Left cardiac atrium (tissue), 4 donors: ENCODE measurements at regions not wholly inside any gene's neighbourhood (a gene's known extent, or its start where the extent isn't known, plus 50 kb on each side); places are given as distances from the start of the nearest gene placed in this dataset.
A peak's percentile ranks its signal among the peaks of the same experiment; 100 is the strongest.

Source experiments
- ATAC-seq, 2 donors: fragments of 200-7000 bp; cut with Tn5 transposase; one replicate each; pipeline ENCODE4 v1.9.1; 2020; ENCODE audit warnings: mild to moderate bottlenecking in 2 of 2, moderate library complexity in 2 of 2
- DNase-seq: peaks from one replicate; pipeline ENCODE4 v3.0.0-alpha.2; 2020
- intact Hi-C, 2 donors: fragments of 100-400 bp; cut with DNase I; formaldehyde crosslinking; loops; one replicate each; pipeline versions ENCODE4 v1.14.1 to v1.15.1; 2022 to 2023
- donor health status: DM: no; HTN: yes; CAD: no.
- donor health status: DM: no; HTN: yes; CAD: no; lungs with severe emphysema.
- donor health status: DM: yes; HTN: yes; CAD: no.
- donor health status: Dilated cardiomyopathy.

DNA sequence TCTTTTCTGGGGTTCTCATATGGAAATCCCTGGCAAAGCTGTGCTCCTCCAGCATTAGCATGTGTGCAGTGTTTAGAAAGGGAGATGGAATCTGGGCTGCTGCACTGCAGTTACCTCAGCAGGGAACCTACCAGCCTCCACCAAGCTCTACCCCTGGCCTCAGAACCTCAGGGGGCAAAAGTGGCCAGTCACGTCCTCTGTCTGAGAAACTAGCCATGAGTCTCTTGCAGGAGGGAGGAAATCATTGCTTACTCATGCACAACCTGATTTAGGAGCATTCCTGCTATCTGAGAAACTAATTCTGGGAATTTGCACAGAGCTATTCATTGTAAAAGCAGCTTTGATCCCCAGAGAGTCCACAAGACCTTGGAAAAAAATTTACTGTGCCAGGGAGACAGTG, 80.6 kb upstream of the IPO9 start:
- DNase-seq (no peak), ATAC-seq (peak in 1 of 2 donors; percentile 36)
- intact Hi-C loops: no loop called here

DNA sequence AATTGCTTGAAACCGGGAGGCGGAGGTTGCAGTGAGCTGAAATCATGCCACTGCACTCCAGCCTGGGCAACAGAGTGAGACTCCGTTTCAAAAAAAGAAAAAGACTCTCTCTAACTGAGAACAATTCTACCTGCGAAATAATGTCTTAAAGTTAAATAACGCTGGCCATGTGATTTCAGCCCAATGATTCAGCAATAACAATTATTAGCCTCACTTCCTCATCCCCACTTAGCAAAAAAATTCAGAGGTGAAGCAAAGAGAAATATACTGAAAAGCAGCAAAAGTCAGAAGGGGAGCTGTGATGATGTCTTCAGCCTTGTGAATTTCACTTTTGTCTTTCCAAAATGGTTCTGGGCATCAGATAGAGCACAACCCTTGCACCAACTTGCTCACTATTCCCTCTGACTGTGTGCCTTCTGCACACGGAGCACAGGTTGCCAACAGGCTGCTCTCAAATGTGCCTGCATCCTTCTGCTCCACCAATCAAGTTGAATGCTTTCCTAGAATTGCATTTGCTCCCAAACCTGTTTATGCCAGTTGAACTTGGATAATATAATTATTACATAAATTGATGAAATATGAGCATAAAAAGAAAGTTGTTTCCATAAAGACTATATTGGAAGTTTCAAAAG, 79.8 kb upstream of the IPO9 start:
- DNase-seq (no peak), ATAC-seq (no peak)

DNA sequence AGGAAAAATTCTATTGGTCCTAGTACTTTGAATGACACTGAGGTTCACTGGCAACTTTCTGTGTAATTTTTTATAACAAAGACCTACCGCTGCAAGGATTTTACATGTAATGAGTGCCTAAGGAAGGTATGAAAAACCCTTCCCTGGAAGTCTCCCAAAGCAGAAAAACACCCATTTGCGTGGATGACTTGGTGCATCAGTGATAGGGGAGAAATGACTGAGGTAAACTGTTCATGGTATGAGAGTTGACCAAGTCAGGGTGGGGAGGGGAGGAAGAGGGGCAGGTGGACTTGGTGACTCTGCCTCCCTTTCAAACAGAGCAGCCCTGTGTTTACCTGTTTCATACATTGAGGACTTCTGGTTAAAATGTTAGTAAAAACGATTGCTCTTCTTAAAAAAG, 78.8 kb upstream of the IPO9 start:
- DNase-seq (no peak), ATAC-seq (no peak)
- intact Hi-C loops: no loop called here

More for the DNA sequence above, 79.8 kb upstream of the IPO9 start:
- intact Hi-C loops: no loop called here

- DNase-seq (no peak), ATAC-seq (peak in 1 of 2 donors; percentile 16)
- intact Hi-C loops: no loop called here
Measured at GRCh38 chr1:201750934-201751333, 78.0 kb upstream of the IPO9 start.

DNA sequence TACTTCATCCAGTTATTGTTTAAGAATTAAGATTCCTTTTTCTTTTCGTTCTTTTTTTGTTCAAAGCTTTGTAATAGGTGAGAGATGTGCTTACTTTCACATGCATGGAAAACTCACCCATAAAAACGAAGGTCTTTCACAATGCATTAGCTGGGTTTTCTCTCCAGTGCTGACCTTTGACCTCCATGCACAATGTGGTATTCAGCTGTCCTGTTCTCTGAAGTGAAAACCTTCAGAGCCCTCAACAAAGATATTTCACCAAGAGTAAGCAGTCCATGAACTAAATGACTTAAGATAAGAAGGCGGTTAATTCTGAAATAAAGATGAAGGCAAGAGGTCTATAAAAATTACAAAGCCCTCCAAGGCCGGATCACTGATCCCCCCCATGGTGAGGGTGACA, 77.1 kb upstream of the IPO9 start:
- DNase-seq (no peak), ATAC-seq (no peak)
- intact Hi-C loops: no loop called here

DNA sequence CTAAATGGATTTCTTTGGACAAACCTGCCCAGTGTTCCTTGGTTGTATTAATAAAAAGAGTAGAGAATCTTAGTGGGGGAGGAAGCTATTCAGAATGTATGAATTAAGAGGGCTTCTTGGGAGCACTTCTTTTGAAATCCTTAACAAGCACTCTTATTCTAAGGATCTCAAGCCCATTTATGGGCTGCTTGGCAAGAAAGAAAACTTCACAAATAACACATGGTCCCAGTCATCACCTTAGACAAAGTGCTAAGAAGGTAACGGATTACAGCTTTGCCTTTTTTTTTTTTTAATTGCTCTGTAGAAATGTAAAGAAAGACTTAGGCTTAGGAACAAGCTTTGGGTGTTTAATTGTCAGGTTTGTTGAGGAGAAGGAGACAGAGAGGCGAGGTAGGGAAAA, 76.6 kb upstream of the IPO9 start:
- intact Hi-C loops: no loop called here
- no peak for ATAC-seq
- DNase-seq: no peak

- DNase-seq: no peak
- no peak for ATAC-seq
- intact Hi-C loops: no loop called here
Measured at GRCh38 chr1:201753492-201753891, 75.5 kb upstream of the IPO9 start.

- DNase-seq (no peak), ATAC-seq (peak; percentile 60 to 87)
- intact Hi-C loops: no loop called here
Measured at GRCh38 chr1:201754353-201754752, 74.6 kb upstream of the IPO9 start.

- ATAC-seq (no peak), DNase-seq (no peak)
- intact Hi-C loops: no loop called here
Measured at GRCh38 chr1:201755200-201755599, 73.8 kb upstream of the IPO9 start.

DNA sequence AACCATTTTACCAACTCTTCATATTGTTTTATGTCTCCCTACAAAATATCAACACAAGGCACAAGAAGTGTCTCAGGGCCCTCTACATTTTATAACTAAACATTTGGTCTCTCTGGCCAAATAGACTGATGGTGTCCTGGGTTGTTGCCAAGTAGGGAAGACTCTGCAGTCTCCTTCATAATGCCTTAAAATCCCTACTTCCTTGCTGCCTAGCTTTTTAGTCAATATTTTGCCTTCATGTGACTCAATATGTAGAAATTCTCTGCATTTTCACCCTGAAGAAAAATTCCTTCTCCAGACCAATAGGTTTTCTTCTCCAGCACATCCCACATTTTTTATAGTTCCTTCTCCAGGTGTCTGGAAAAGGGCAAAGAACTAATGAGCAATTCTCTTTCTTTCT, 72.6 kb upstream of the IPO9 start:
- DNase-seq (no peak), ATAC-seq (peak in 1 of 2 donors; percentile 36)
- intact Hi-C loops: no loop called here

GRCh38 chr1:201758499-201759050, 70.4 kb upstream of the IPO9 start:
- no peak for ATAC-seq
- no peak for DNase-seq
- intact Hi-C loops: no loop called here

DNA sequence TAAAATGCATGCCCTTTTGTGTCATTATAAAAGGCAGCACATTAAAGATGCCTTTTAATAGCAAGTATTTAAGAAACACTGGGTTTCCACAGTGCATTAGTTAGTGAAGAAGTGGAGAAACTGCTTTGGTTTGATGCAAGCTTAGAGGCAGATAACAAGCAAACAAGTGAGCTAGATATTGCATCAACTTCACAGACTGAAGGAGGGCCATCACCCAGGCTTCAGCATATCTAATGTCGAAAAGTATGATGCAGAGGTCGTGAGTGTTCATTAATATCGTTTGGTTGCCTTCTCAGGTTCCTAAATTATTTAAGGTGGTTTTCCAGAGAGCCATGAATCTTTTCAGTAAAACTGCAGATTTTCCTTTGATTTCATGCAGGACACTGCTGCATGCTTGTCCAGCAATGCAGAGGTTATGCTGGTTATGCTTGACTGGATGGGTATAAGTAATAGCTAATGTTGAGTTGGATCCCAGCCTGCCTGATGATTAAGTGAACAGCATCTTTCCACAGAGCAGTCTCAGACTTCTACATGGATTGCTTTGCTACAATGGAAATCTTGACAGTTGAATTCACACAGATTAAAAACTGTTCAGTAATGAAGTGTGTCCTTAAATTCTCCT, 69.7 kb upstream of the IPO9 start:
- ATAC-seq (peak in 1 of 2 donors; percentile 72), DNase-seq (no peak)
- intact Hi-C loops: no loop called here

GRCh38 chr1:201760516-201760915, 68.4 kb upstream of the IPO9 start:
- ATAC-seq: no peak
- DNase-seq: no peak
- intact Hi-C loops: no loop called here

DNA sequence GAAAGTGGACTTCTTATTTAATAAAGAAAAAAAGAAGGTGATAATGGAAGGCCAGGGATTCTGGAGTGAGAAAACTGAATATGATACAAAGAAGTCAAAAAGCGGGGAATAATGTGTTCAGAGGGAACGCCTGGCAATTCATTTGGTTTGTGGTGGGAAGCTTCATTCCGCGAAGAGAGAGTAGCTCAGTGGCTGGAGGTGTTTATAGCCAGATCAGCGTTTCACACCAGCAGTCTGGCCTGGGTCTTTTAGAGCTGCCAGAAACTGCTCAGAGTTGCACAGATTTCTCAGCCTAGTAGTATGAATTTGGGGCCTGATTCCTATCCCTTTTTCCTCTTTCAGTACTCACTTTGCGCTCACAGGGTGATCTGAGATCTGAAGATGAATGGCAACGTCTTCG, 67.8 kb upstream of the IPO9 start:
- intact Hi-C loops: no loop called here
- DNase-seq (no peak), ATAC-seq (no peak)

- DNase-seq (no peak), ATAC-seq (no peak)
- intact Hi-C loops: no loop called here
Measured at GRCh38 chr1:201761871-201762270, 67.1 kb upstream of the IPO9 start.

- DNase-seq (no peak), ATAC-seq (no peak)
- intact Hi-C loops: no loop called here
Measured at GRCh38 chr1:201762381-201762780, 66.6 kb upstream of the IPO9 start.

- DNase-seq (no peak), ATAC-seq (no peak)
- intact Hi-C loops: no loop called here
Measured at GRCh38 chr1:201763455-201764140, 65.4 kb upstream of the IPO9 start.

GRCh38 chr1:201764166-201764565, 64.8 kb upstream of the IPO9 start:
- DNase-seq (no peak), ATAC-seq (no peak)
- intact Hi-C loops: no loop called here

GRCh38 chr1:201764579-201764978, 64.4 kb upstream of the IPO9 start:
- intact Hi-C loops: no loop called here
- DNase-seq (no peak), ATAC-seq (no peak)

DNA sequence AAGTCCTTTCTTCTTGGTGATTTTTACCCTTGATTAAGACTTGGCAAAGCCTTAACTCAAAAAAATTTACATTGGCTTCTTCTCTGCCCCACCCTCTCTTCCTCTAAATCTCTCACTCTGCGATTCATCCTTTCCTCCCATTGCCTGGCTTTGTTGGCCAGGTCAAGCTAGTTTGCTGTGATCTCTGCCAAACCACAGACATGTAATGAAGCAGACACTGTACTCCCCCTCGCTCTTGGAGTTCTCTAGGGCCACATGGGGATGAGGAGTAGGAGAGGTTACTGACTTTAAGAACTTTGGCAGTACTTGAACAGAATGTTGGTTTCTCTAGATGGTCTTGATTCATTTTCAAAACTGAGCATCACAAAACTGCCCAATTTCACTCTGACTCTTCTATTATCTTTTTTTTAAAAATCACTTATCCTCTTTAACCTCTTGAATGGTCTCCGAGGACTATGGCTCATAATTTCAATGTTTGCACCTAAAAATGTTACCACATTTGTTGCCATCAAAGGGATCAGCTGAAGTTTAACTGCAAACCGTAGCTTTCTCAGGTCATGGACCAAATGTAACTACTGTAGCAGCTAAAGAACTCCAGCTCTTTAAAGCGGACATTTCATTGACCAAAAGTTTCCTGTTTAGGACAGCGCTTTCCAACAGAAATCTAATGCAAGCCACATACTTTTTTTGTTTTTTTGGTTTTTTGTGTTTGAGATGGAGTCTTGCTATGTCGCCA, 62.7 kb upstream of the IPO9 start:
- ATAC-seq (peak; percentile 79 to 91), DNase-seq (peak; percentile 40)
- intact Hi-C loops: no loop called here
